ENCODE measurements at regions not wholly inside any gene's neighbourhood (a gene's known extent, or its start where the extent isn't known, plus 50 kb on each side); places are given as distances from the start of the nearest gene placed in this dataset.
A peak's percentile ranks its signal among the peaks of the same experiment; 100 is the strongest.

- intact Hi-C loops (cut with DNase I; ENCODE audit: low total_unique reads) (no loop called here), in situ Hi-C loops (cut with MboI; ENCODE audit: low pct_ligation_motif_present in 1 of 4, low pct_unique_long_range_greater_than_20kb in 1 of 4, low sequenced_read_pairs in 3 of 4) (loop anchor here in 2 of 4 donors (10.0 kb wide), 1 partner anchor 1091 kb away; no protein-coding TSS in a partner anchor)
- Histone ChIP-seq H3K36me3 (no peaks in the 10 kb centered on the region), H3K9me3 (no peaks in the 10 kb centered on the region), H3K4me1 (no peaks in the 10 kb centered on the region), H3K4me3 (no peak overlapping the region), H3K27me3 (peaks cover 54% of the 10 kb centered on the region), H3K27ac (no peak overlapping the region)
- no peak for TF ChIP-seq POLR2AphosphoS5 (IDR thresholded peaks at IDR 0.05)
- TF ChIP-seq POLR2A (IDR thresholded peaks at IDR 0.05), result no peak
- no peak for TF ChIP-seq CTCF (IDR thresholded peaks at IDR 0.05)
- no peak for TF ChIP-seq EP300 (IDR thresholded peaks at IDR 0.05; ENCODE audit: low read depth)
- 53 to 56% methylated on average over 3 of the region's 3 CpGs for WGBS, 2 donors (ENCODE audit: low coverage in 1 of 2)
- no peak for DNase-seq
Observed at GRCh38 chr12:115755725-115756085, 521.8 kb downstream of the MED13L start.

- Histone ChIP-seq H3K9me3 (no peaks in the 10 kb centered on the region), H3K27ac (no peak overlapping the region), H3K36me3 (no peaks in the 10 kb centered on the region), H3K4me1 (no peaks in the 10 kb centered on the region), H3K27me3 (peaks cover 54% of the 10 kb centered on the region), H3K4me3 (no peak overlapping the region)
- 71 to 74% methylated on average over 9 of the region's 9 CpGs for WGBS, 2 donors (ENCODE audit: low coverage in 1 of 2)
- in situ Hi-C loops (cut with MboI; ENCODE audit: low pct_ligation_motif_present in 1 of 4, low pct_unique_long_range_greater_than_20kb in 1 of 4, low sequenced_read_pairs in 3 of 4), result loop anchor here in 2 of 4 donors (10.0 kb wide), 1 partner anchor 1090 kb away; no protein-coding TSS in a partner anchor
- TF ChIP-seq POLR2A (IDR thresholded peaks at IDR 0.05), result no peak
- TF ChIP-seq EP300 (IDR thresholded peaks at IDR 0.05; ENCODE audit: low read depth), result no peak
- no peak for TF ChIP-seq CTCF (IDR thresholded peaks at IDR 0.05)
- no peak for TF ChIP-seq POLR2AphosphoS5 (IDR thresholded peaks at IDR 0.05)
- DNase-seq, result no peak
- intact Hi-C loops (cut with DNase I; ENCODE audit: low total_unique reads), result no loop called here
Observed at GRCh38 chr12:115755061-115755724, 522.3 kb downstream of the MED13L start.

GRCh38 chr12:115752913-115753726 lies 524.4 kb downstream of the MED13L start:
- Histone ChIP-seq H3K27ac (no peak overlapping the region), H3K4me3 (no peak overlapping the region), H3K9me3 (no peaks in the 10 kb centered on the region), H3K36me3 (no peaks in the 10 kb centered on the region), H3K4me1 (peaks cover 0 to 3% (median 0%) of the 10 kb centered on the region in 4 donors), H3K27me3 (peaks cover 45% of the 10 kb centered on the region)
- TF ChIP-seq CTCF (IDR thresholded peaks at IDR 0.05) (peak; percentile 52 to 70 (median 63)), EP300 (IDR thresholded peaks at IDR 0.05; ENCODE audit: low read depth) (no peak)
- peak; percentile 14 for DNase-seq
- in situ Hi-C loops (cut with MboI; ENCODE audit: low pct_ligation_motif_present in 1 of 4, low pct_unique_long_range_greater_than_20kb in 1 of 4, low sequenced_read_pairs in 3 of 4), result loop anchor here (5.0 to 10.0 kb wide), 3 partner anchors 1076 to 1091 kb away; no protein-coding TSS in a partner anchor
- intact Hi-C loops (cut with DNase I; ENCODE audit: low total_unique reads), result loop anchor here (2.0 kb wide), 1 partner anchor 1088 kb away; no protein-coding TSS in a partner anchor
- 60 to 83% methylated on average over 4 to 5 of the region's 5 CpGs for WGBS, 2 donors (ENCODE audit: low coverage in 1 of 2)

GRCh38 chr12:115752156-115752555 lies 525.3 kb downstream of the MED13L start:
- intact Hi-C loops (cut with DNase I; ENCODE audit: low total_unique reads) (loop anchor here (2.0 kb wide), 1 partner anchor 1087 kb away; no protein-coding TSS in a partner anchor), in situ Hi-C loops (cut with MboI; ENCODE audit: low pct_ligation_motif_present in 1 of 4, low pct_unique_long_range_greater_than_20kb in 1 of 4, low sequenced_read_pairs in 3 of 4) (loop anchor here (5.0 to 10.0 kb wide), 3 partner anchors 1075 to 1090 kb away; no protein-coding TSS in a partner anchor)
- 48 to 56% methylated on average over 2 of the region's 2 CpGs for WGBS, 2 donors (ENCODE audit: low coverage in 1 of 2)
- Histone ChIP-seq H3K27ac (no peak overlapping the region), H3K27me3 (peaks cover 35% of the 10 kb centered on the region), H3K4me3 (no peak overlapping the region), H3K9me3 (no peaks in the 10 kb centered on the region), H3K36me3 (no peaks in the 10 kb centered on the region), H3K4me1 (peaks cover 0 to 3% (median 0%) of the 10 kb centered on the region in 4 donors)
- TF ChIP-seq POLR2AphosphoS5 (IDR thresholded peaks at IDR 0.05) (no peak), POLR2A (IDR thresholded peaks at IDR 0.05) (no peak), CTCF (IDR thresholded peaks at IDR 0.05) (no peak), EP300 (IDR thresholded peaks at IDR 0.05; ENCODE audit: low read depth) (no peak)
- DNase-seq, result no peak
